NCI-H2029 (cell line): ENCODE measurements at regions not wholly inside any gene's neighbourhood (a gene's known extent, or its start where the extent isn't known, plus 50 kb on each side); places are given as distances from the start of the nearest gene placed in this dataset.
"Not testable (repeated sequence)": the region's sequence is repeated elsewhere in the genome, so short reads cannot be mapped to it uniquely, and the experiment has no call there.

ENCODE experiments used
- DNase-seq: peaks from one replicate; lab custom pipeline; 2025; lab: John Stamatoyannopoulos, UW

DNA sequence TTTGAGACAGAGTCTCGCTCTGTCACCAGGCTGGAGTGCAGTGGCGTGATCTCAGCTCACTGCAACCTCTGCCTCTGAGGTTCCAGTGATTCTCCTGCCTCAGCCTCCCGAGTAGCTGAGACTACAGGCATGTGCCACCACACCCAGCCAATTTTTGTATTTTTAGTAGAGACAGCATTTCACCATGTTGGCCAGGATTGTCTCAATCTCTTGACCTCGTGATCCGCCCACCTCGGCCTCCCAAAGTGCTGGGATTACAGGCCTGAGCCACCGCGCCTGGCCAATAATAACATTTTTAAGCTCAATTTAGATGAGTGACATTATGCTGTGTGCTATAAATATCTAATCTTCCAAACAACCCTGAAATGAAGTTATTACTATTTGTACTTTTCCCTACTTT is 338.8 kb upstream of the VRK2 start:
- not testable (repeated sequence) for DNase-seq

DNA sequence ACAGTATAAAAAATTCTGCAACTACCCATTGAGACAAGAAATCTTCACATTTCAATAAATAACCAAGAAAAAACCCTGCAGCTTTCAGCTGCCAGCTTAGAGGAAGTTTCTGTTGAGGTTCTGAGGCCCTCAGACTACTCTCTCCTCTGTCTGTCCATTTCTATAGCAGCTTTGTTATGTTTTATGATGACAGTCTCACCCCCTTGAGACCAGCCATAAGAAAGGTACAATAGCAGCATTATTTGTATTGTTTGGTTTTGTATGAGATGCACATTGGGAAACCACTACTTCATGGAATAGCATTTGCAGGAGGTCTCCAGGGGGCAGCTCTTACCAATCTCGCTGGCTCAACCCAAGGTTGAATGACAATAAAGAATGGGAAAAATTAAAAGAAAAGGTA is 334.6 kb upstream of the VRK2 start:
- no peak for DNase-seq

DNA sequence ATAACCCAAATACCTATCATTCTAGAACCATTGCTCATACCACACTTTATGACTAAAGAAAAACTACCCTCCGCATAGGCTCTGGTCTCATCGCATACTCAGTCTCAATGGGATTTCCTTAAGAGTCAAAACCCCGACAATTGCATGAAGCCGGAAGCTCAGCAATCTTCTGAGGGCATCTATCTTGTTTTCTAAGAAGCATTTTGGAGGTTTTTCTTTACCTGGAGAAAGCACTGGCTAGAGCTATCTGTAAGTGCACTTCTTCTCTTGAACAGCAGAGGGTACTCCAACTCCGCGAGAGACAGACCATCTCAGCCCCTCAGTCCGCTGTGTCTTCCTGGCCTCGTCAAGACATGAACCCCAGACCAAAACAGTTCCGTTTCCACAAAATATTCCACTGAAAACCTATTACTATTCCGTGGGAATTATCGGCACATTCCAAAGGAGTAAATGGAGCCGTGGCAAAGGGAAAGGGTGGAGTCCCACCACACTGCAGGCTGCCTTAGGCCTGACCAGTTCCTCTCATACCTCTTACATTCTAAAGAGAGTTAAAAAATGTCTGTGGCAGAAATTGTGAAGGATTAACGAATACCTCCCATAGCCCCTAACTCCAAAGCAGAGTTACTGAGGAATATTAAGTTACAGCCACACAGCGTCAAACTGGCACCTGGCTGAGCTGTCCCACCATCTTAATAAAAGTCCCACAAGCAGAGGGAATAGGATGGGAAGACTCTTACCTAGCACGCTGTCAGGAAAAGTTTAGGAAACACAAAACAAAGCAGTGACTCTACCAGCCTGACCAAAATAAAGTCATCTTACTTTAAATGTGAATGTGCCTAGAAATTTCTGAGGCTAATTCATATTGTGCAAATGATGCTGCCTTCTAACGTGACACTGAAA is 325.6 kb upstream of the VRK2 start:
- peak; percentile 10 for DNase-seq

DNA sequence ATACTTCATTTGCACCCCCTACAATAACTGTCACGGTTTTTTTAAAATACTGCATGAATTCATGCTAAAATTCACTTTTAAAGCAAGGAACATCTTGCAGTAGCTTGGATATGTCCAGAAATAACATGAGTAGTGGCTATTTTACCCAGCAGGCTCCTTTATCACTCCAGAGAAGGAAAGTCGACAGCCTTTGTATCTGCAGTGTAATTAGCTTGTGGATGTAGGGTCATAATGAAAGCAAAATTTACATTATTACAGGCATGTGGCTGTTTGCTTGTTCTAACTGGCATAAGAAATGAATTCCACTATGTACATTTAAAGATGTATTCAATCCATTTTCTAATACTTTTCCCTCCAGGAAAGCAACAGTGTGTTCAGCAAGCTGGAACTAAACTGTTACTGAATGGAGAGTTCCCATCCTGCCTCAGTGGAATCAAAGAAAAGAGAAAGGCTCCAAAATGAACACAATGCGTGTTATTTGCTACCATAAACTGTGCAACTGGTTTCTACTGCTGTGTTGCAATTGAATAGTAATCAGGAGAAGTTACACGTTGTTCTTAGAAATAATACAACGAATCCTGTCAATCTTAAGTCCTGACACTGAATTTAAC is 321.2 kb upstream of the VRK2 start:
- no peak for DNase-seq

DNA sequence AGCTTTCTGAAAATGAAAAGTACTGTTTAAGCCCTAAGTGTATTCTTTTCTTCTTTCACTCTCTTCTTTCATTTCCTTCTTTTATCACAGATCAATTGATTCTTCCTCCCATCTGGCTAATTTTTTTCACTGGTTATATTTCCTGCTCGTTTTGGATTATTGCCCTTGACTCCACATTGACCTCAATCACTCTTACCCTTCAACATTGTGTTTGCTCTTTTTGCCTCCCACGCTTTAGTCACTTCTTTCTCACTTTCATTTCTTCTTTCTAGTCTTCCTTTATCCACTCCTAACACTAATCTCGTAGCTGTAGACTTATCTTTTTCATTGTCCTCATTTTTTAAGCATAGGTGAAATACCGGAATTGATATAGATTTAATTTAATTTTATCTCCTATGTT is 320.3 kb upstream of the VRK2 start:
- no peak for DNase-seq

GRCh38 chr2:57728691-57729090 is 317.9 kb upstream of the VRK2 start:
- no peak for DNase-seq

GRCh38 chr2:57733956-57734355 is 312.6 kb upstream of the VRK2 start:
- no peak for DNase-seq

GRCh38 chr2:57740891-57741290 is 305.7 kb upstream of the VRK2 start:
- DNase-seq: no peak

DNA sequence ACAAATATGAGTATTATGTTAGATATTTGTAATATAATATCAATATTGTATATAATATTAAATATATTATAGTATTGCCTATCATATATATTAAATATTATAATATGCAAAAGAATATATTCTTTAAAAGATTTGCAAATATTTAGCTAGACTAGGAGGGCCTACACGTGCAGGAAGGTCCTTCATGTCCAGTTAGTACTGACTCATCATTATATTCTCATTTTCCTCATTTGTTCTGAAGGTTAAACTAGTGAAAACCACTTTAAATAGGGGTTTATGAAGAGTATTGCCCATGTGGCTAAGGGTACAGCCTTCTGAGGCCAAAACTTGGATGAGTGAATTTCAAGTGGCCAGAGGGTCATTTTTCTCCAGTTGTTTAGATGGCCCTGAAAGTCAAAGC is 293.0 kb upstream of the VRK2 start:
- DNase-seq: no peak

DNA sequence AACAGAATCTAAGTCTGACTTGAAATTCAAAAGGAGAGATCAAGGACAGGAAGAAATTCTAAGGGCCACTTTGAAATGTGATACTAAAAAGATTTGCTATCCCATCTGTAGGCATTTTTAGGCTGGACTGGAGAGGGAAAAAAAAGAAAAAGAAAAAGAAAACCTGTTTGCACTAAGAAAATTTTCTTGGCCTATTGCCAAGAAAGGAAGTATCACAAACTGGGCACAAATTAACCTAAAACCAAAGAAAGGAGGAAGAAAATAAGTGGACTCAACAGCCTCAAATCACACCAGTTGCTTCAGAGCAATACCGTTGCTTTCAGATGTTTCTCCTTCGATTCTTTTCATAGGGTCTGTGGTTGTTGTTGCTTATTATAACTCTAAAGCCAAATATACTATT is 287.9 kb upstream of the VRK2 start:
- no peak for DNase-seq

DNA sequence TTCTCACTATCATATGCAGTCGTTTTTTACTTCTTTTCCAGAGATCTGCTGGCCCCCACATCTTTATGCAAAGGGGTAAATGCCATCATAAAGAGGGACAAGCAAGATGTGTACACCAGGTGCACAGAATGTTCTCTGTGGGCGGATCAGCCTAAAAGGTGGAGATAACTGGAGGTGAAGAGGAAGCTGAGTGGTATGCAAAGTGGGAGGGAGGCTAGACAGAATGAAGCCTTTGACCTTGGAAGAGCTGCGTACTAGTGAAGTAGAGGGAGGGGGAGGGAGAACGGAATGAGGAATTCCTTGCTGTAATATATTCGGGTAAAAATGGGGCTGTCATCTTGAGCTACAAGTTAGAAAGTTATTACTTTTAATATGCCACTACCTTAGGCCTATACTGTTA is 287.5 kb upstream of the VRK2 start:
- no peak for DNase-seq

DNA sequence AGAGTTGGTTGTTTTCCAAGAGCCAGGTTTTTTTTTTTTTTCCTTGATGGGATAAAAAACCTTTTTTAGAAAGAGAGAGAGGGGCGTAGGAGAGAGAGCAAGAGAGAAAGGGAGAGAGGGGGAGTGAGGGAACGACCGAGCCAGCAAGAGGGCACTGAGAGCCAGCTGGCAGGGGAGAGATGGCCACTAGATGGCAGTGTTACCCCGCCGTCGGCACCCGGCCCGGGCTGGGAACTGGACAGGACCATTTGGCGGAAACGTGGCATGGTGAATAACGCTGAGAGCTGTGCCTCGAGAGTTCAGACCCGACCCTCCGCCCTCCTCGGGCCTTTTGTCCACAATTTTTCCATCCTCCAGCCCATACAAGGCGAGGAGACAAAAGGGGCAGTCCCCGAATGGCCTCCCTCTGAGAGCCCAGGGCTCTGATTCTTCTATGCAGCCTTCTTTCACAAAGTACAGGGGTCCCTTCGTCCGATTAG is 286.7 kb upstream of the VRK2 start:
- peak; percentile 68 for DNase-seq

DNA sequence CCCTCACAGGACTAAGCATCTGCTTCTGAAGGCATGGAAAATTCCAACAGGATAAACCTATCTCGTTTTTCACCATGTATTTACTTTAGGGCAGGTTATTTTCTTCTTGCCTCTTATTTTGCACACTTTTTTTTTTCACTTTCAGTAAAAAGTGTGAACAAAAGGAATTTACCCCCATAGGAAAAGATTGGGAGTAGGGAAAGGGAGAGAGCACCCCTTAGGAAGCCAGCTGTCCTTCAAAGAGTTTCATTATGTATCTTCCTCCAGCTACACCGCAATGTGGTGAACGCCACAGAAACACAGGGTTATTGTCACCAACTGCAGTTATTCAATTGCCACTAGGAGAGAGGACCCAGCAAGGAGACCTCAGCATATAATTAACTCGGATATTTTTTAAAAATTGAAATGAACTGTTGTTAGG is 286.2 kb upstream of the VRK2 start:
- no peak for DNase-seq

GRCh38 chr2:57776916-57777315 is 269.7 kb upstream of the VRK2 start:
- DNase-seq: no peak

DNA sequence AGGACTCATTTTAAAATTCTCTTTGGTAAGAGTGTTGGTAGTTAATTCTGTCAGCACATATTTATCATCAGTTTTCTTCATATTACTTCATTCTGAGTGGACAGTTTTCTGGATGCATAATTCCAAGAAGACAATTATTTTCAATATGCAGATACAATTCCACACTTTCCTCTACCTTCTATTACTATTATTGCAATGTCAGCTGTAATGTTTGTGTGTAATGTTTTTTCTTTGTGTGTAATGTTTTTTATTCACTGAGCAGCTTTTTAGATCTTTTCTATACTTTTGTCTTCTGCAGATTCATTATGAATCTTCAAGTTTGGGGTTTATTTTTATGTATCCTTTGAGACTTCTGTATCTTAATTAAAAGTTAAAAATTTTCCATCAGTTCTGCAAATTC is 264.0 kb upstream of the VRK2 start:
- DNase-seq: no peak

DNA sequence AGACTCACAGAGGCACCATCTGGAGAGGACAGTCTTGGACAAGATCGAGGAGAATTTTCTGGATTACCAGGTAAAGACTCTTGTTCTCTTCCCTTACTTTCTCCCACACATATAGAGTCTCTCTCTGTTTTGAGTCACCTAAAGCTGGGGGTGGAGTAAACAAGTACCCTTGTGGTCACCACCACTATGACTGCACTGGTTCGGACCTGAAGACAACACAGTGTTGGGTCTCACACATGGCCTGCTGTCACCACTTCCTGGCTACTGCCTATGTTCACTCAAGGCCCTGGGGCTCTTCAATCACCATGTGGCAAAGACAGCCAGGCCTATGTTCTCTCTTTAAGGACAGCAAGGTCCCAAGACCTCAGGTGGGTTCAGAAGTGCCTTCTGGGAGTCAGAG is 253.3 kb upstream of the VRK2 start:
- no peak for DNase-seq

DNA sequence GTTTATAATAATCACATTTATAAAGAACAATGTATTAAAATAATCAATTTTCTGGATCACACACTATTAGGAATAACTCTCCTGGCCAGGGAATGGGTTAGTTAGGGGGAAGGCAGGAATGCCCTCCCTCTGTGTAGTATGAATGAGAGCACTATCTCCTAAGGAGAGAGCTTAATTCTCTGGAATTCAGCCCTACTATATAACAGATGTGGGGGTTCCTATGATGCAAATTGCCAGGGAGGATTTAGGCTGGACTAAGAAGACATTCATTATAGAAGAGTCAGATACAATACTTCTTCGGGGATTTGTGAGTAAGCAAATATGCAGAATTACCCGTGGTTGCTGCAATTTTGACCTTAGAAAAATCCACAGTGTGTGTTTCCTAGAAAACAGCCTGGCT is 250.1 kb upstream of the VRK2 start:
- no peak for DNase-seq

DNA sequence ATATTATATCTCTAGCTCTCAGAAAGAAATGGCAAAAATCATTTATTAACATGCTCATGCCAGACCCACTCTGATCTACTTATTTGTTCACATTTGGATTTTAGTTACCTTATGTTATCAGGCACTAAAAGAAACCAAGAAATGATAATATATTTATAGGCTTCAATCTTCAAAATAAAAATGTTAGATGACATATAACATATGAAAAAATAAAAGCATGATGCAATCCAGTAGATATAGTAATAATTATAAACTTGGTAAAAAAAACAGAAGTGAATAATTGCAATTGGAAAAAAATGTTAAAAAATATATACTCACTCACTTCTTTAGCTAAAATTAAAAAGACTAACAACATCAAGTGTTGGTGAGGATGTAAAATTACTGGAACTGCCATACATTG is 248.3 kb upstream of the VRK2 start:
- no peak for DNase-seq

DNA sequence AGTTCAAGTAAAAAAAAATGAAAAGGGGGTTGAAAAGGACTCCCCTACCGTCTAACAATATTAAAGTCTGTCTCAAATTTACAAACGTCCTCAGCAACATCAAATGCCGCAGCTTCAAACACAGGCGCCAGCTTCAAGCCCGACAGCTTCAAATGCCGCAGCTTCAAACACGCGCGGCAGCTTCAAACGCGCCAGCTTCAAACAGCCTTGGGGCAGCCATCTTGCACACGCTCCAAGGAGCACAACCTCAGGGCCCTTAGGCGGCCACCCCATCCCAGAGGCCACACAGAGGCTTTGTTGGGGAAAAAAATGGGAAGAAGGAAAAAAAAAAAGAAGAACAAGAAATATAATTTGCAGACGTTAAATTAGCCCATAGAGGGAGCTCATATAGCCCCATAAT is 244.4 kb upstream of the VRK2 start:
- no peak for DNase-seq

GRCh38 chr2:57804971-57805370 is 241.6 kb upstream of the VRK2 start:
- no peak for DNase-seq

GRCh38 chr2:57806449-57806968 is 240.1 kb upstream of the VRK2 start:
- DNase-seq: no peak

DNA sequence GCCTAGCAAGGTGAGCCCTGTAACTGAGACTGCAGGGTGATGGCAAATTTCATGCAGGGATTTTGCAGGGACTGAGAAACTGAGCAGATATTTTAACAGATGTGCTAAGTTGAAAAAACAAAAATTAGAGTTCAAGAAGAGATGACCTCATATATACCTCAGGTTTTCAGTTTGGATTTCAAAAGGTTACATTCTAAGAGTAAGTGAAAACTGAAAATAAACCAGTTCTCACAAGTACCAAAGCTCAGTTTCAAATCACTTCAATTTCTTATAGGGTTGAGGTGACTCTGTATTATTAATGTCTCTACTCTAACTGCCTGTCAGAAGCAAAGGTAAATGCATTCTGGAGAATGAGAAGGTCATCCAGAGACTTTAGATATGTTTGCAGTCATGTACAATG is 237.4 kb upstream of the VRK2 start:
- DNase-seq: no peak

DNA sequence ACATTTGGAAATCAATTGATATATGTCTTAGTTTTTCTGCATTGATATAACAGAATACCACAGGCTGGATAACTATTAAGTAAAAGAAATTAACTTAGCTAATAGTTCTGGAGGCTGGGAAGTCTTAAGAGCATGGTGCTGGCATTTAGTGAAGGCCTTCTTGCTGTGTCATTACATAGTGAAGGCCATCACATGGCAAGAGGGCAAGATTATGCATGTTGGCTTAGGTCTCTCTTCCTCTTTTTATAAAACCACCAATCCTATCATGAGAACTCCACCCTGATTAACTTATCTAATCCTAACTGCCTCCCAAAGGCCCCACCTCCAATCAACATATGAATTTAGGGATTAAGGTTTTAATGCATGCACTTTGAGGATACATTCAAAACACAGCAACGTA is 225.5 kb upstream of the VRK2 start:
- no peak for DNase-seq
